CD1c-positive myeloid dendritic cell (primary cell): ENCODE measurements at regions not wholly inside any gene's neighbourhood (a gene's known extent, or its start where the extent isn't known, plus 50 kb on each side); places are given as distances from the start of the nearest gene placed in this dataset.
"Not testable (repeated sequence)": the region's sequence is repeated elsewhere in the genome, so short reads cannot be mapped to it uniquely, and the experiment has no call there.

Experiments
- DNase-seq: peaks from one replicate; pipeline ENCODE4 v3.0.0-alpha.2; 2016; ENCODE audit errors: extremely low spot score

DNA sequence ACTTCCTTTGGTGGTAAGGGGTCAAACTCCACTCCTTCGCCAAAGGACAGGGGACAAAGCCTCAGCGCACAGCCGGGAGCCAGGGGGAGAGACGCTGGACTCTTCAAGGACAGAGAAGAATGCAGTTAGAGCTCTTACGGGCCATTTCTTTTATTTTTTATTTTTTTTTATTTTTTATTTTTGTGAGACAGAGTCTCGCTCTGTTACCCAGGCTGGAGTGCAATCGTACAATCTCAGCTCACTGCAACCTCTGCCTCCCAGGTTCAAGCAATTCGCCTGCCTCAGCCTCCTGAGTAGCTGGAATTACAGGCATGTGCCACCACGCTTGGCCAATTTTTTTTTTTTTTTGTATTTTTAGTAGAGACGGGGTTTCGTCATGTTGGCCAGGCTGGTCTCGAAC lies 93.2 kb upstream of the RPH3AL start, which contains the start of gene RFLNB:
TSS of gene RFLNB (minus strand) at position 101 of the 400 bp plus-strand sequence.
- not testable (repeated sequence) for DNase-seq

GRCh38 chr17:444879-445454 lies 92.4 kb upstream of the RPH3AL start:
- no peak for DNase-seq

DNA sequence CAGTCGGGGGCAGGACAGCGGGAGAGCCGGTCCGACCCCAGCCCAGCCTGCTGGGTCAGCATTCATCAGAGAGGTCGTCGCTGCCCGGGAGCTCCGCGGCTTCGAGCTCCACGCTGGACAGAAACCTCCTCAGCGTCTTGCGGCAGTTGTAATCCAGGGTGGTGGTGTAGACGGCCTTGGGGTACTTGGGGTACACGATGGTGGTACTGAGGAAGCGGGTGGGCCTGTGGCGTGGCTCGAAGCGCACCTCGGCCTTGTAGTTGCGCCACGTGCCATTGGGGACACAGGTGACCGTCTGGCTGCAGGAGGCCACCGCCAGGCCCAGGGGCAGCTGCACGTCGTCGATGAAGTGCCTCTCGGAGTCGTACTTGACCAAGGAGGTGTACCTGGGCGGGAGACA lies 90.5 kb upstream of the RPH3AL start:
- no peak for DNase-seq

DNA sequence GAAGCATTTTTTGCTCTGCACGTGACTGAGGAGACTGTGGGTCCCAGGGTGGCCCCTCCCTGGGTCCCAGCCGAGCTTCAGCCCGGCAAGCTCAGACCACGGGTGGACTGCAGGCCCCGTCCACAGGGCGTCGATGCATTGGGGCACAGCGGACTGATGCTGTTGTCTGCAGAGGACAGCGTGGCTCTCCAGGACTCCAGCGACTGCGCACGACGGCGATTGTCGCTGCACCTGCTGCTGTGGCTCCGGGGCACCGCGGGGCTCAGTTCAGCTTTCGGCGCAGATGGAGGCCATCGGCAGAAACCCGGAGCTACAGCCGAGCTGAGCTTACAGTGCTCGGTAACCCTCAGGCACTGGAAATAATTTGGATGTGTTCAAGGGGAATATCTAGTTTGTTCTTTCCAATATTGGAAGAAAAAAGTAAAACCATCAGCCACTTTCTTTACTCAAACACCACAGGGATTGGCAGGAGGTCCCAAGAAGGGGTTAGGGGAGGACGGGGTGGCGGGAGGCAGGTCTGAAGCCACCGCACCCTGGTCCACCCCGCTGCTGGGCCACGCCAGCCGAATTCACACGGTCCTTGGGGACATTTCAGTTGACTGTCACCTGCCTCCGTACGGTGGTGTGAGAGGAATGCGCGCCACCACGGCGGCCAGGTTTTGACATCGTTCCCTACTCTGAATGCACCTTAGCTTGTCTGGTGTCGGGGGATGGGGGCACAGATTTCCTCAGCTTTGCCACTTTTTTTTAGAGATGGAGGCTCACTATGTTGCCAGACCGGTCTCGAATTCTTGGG lies 88.7 kb upstream of the RPH3AL start:
- DNase-seq: no peak

- no peak for DNase-seq
Observed at GRCh38 chr17:438191-438590, 85.6 kb upstream of the RPH3AL start.

DNA sequence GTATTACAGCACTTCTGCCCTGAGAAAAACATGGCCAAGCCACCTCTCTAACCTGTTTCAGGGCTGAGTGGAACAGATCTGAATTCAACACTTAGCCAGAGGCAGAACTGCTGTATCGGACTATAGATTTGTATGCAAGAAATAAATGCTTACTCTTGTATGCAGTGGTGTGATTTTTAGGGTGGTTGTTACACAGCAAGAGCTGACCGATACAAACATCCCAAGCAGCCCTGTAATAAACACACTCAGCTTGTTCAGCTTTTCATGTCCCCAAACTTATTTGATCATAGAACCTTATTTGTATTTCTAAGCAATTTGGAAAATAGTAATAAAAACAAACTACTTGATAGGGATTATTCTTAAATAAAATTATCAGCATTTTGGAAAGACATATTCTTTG lies 84.9 kb upstream of the RPH3AL start:
- DNase-seq: no peak

- DNase-seq: no peak
Observed at GRCh38 chr17:436571-436970, 84.0 kb upstream of the RPH3AL start.

- not testable (repeated sequence) for DNase-seq
Observed at GRCh38 chr17:432471-432870, 79.9 kb upstream of the RPH3AL start.

DNA sequence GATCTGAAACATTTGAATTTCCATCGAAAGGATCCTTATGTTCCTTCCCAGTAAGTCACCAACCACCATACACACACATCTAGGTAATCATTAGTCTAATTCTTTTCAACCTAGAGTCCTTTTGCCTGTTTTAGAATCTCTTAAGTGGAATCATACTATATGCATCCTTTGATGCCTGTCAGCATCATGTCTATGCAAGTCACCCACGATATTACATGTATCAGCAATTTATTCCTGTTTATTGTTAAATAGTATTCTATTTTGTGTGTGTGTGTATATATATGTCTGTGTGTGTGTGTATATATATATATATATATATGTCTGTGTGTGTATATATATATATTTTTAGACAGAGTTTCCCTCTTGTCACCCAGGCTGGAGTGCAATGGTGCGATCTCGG lies 78.9 kb upstream of the RPH3AL start:
- DNase-seq: no peak

- no peak for DNase-seq
Observed at GRCh38 chr17:429589-429988, 77.0 kb upstream of the RPH3AL start.

- no peak for DNase-seq
Observed at GRCh38 chr17:428414-428813, 75.8 kb upstream of the RPH3AL start.

GRCh38 chr17:427891-428290 lies 75.3 kb upstream of the RPH3AL start:
- DNase-seq: no peak

- DNase-seq: no peak
Observed at GRCh38 chr17:427327-427726, 74.7 kb upstream of the RPH3AL start.

- no peak for DNase-seq
Observed at GRCh38 chr17:422196-422930, 69.8 kb upstream of the RPH3AL start.

- DNase-seq: no peak
Observed at GRCh38 chr17:420479-421175, 68.0 kb upstream of the RPH3AL start.

DNA sequence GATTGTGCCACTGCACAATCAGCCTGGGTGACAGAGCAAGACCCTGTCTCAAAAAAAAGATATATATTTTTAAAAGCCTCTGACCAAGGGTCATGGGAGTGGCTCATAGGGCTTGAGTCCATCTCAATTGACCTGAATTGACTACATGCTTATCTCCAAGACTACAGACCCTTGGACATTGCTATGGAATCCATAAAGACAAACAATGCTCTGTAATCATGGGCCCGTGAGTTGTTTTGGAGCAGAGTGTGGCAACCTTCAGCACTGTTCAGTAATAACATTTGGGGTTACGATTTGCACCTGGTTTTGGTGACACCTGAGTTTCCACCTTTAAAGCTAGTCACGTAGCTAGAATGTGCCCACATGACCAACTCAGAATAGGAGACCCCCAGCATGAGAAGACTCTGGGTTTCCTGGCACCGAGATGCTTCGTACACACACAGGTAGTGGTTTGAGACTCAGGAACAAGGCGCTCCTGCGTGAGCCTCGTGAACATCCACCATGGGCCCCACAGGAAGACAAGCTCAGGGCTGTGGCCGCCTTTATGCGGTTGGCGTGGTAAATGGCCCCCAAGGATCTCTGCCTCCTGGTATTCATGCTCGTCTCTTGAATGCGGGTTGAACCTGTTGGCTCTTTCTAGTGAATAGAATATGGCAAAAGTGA lies 66.6 kb upstream of the RPH3AL start:
- DNase-seq: no peak

- no peak for DNase-seq
Observed at GRCh38 chr17:418421-418751, 65.8 kb upstream of the RPH3AL start.

DNA sequence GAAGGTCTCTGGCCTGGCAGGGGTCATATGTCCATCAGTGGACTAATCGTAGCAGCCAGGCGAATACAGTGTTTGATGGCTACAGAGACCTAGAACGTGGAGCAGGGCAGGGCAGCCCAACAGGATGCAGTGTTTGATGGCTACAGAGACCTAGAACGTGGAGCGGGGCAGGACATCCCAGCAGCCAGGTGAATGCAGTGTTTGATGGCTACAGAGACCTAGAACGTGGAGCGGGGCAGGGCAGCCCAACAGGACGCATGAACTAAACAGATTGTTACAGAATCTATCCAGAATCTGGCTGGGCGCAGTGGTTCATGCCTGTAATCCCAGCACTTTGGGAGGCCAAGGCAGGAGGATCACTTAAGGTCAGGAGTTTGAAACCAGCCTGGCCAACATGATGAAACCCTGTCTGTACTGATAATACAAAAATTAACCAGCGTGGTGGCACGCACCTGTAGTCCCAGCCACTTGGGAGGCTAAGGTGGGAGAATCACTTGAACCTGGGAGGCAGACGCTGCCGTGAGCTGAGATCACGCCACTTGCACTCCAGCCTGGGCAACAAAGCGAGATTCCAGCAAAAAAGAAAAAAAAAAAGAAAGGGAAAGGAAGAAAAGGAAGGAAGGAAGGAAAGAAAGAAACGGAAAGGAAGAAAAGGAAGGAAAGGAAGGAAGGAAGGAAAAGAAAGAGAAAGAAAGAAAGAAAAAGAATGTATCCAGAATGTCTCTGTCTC lies 65.2 kb upstream of the RPH3AL start:
- DNase-seq: no peak

- DNase-seq: no peak
Observed at GRCh38 chr17:416293-417206, 63.9 kb upstream of the RPH3AL start.
